ENCODE measurements at regions not wholly inside any gene's neighbourhood (a gene's known extent, or its start where the extent isn't known, plus 50 kb on each side); places are given as distances from the start of the nearest gene placed in this dataset.

GRCh38 chr13:34671137-34671536 is 270.9 kb upstream of the NBEA start:
- Histone ChIP-seq H3K9me3 (ENCODE audit: control insufficient read depth in 1 of 2, insufficient read depth in 1 of 2, low read depth in 1 of 2, low read length in 2 of 2) (no peaks in the 10 kb centered on the region), H3K4me3 (replicated peaks in 1 of 2; ENCODE audit: low read depth in 1 of 2, low read length in 2 of 2) (no peak overlapping the region), H3K36me3 (ENCODE audit: control insufficient read depth in 1 of 2, insufficient read depth in 2 of 2, low read length in 2 of 2) (no peaks in the 10 kb centered on the region), H2AFZ (ENCODE audit: low read depth, low read length, poor library complexity, severe bottlenecking) (no peak overlapping the region), H3K79me2 (ENCODE audit: insufficient read depth, low read length) (no peaks in the 10 kb centered on the region), H3K27me3 (ENCODE audit: insufficient read depth, low read length) (no peaks in the 10 kb centered on the region), H3K4me1 (ENCODE audit: control insufficient read depth in 1 of 2, insufficient read depth in 2 of 2, low read length in 2 of 2) (no peaks in the 10 kb centered on the region), H3K4me2 (ENCODE audit: low read length) (no peak overlapping the region), H4K20me1 (ENCODE audit: insufficient read depth) (no peaks in the 10 kb centered on the region), H3K9me2 (ENCODE audit: insufficient read depth) (no peaks in the 10 kb centered on the region), H3K9ac (ENCODE audit: low read length) (no peak overlapping the region), H3K27ac (ENCODE audit: low read depth, low read length) (no peak overlapping the region)
- CTCF ChIA-PET = no interaction called here
- POLR2A ChIA-PET = no interaction called here
- RAD21 ChIA-PET (ENCODE audit: low non-redundant PET in 1 of 2, low total read pairs in 2 of 2, uncharacterized antibody in 2 of 2, unreplicated experiment in 2 of 2) = no interaction called here
- BruUV-seq (replicated peaks) = no TSS peak
- ATAC-seq (no peak), DNase-seq (ENCODE audit: low read depth, low spot score) (no peak)
- intact Hi-C loops (cut with micrococcal nuclease) = no loop called here
- TF ChIP-seq MAX (IDR thresholded peaks at IDR 0.05) (no peak), ZFX (IDR thresholded peaks at IDR 0.05) (no peak), TCF7L2 (IDR thresholded peaks at IDR 0.05; ENCODE audit: borderline replicate concordance, extremely low read depth, insufficient read depth, insufficient read length) (no peak), ELF1 (IDR thresholded peaks at IDR 0.05; ENCODE audit: borderline replicate concordance, low read depth) (no peak), SRF (IDR thresholded peaks at IDR 0.05; ENCODE audit: low read depth) (no peak), REST (IDR thresholded peaks at IDR 0.05; ENCODE audit: low read depth) (no peak), ZBTB33 (IDR thresholded peaks at IDR 0.05; ENCODE audit: extremely low read depth, insufficient replicate concordance, low read length) (no peak), ATF3 (IDR thresholded peaks at IDR 0.05) (no peak), YY1 (IDR thresholded peaks at IDR 0.05; ENCODE audit: extremely low read depth, insufficient replicate concordance, low read depth, low read length) (no peak), EZH2 (IDR thresholded peaks at IDR 0.05) (no peak), CTCF (IDR thresholded peaks at IDR 0.05 in 2 of 3, conservative IDR thresholded peaks at IDR 0.05 in 1 of 3; ENCODE audit: borderline replicate concordance in 1 of 3, insufficient read depth in 1 of 3, low read depth in 2 of 3, low read length in 2 of 3) (no peak), CBX3 (IDR thresholded peaks at IDR 0.05; ENCODE audit: low read depth) (no peak), POLR2AphosphoS5 (IDR thresholded peaks at IDR 0.05; ENCODE audit: low read depth, low read length) (no peak), ZNF274 (IDR thresholded peaks at IDR 0.05; ENCODE audit: low read depth, low read length) (no peak), EZH2phosphoT487 (IDR thresholded peaks at IDR 0.05; ENCODE audit: borderline replicate concordance) (no peak), JUND (IDR thresholded peaks at IDR 0.05) (no peak), SP1 (IDR thresholded peaks at IDR 0.05; ENCODE audit: low read depth) (no peak)
